Neural progenitor cell (in vitro differentiated cells): ENCODE measurements at regions not wholly inside any gene's neighbourhood (a gene's known extent, or its start where the extent isn't known, plus 50 kb on each side); places are given as distances from the start of the nearest gene placed in this dataset.

ENCODE experiments used
- DNase-seq: peaks from one replicate; pipeline ENCODE4 v3.0.0-alpha.2; 2016; ENCODE audit warnings: low spot score
- H2AFZ ChIP-seq: fragments of 200-600 bp; sonication (generic); replicated peaks from 2 replicates; pipeline ENCODE4 v1.6.1; 2016; ENCODE audit warnings: antibody characterized with exemption
- H3F3A ChIP-seq: fragments of 200-600 bp; sonication (generic); 2 replicates; pipeline ENCODE4 v1.6.1; 2016; ENCODE audit warnings: antibody characterized with exemption, low read depth
- H3K27ac ChIP-seq: fragments of 200-600 bp; sonication (generic); 2 replicates; pipeline ENCODE4 v1.5.1; 2016; ENCODE audit warnings: mild to moderate bottlenecking
- H3K27me3 ChIP-seq: fragments of 200-600 bp; sonication (generic); 2 replicates; pipeline ENCODE4 v1.6.1; 2016; ENCODE audit warnings: mild to moderate bottlenecking, moderate library complexity
- H3K36me3 ChIP-seq: fragments of 200-600 bp; sonication (generic); 2 replicates; pipeline ENCODE4 v1.5.1; 2016
- H3K4me1 ChIP-seq: fragments of 200-600 bp; sonication (generic); 2 replicates; pipeline ENCODE4 v1.6.1; 2016; ENCODE audit warnings: mixed run types
- H3K4me2 ChIP-seq: fragments of 200-600 bp; sonication (generic); 2 replicates; pipeline ENCODE4 v1.6.1; 2016
- H3K4me3 ChIP-seq: fragments of 200-600 bp; sonication (generic); 2 replicates; pipeline ENCODE4 v1.5.1; 2016
- H3K79me2 ChIP-seq: fragments of 200-600 bp; sonication (generic); 2 replicates; pipeline ENCODE4 v1.6.1; 2016; ENCODE audit warnings: low read depth
- H3K9ac ChIP-seq: fragments of 200-600 bp; sonication (generic); 2 replicates; pipeline ENCODE4 v1.6.1; 2016
- H3K9me3 ChIP-seq: fragments of 200-600 bp; sonication (generic); 2 replicates; pipeline ENCODE4 v1.5.1; 2016; ENCODE audit warnings: low read depth
- H4K20me1 ChIP-seq: fragments of 200-600 bp; sonication (generic); 2 replicates; pipeline ENCODE4 v1.6.1; 2016; ENCODE audit warnings: low read depth
- H3K27ac Mint-ChIP-seq: 3 replicates; pipeline ENCODE4 v1.8.0; 2021; ENCODE audit warnings: mixed read lengths
- H3K27me3 Mint-ChIP-seq: 2 replicates; pipeline ENCODE4 v1.8.0; 2022; ENCODE audit warnings: low read depth, mild to moderate bottlenecking, inconsistent platforms, moderate library complexity, mixed read lengths; ENCODE audit not compliant: insufficient read depth
- H3K36me3 Mint-ChIP-seq: 3 replicates; pipeline ENCODE4 v1.8.0; 2021; ENCODE audit warnings: mixed read lengths
- H3K4me1 Mint-ChIP-seq: 3 replicates; pipeline ENCODE4 v1.8.0; 2021; ENCODE audit warnings: mixed read lengths
- H3K4me3 Mint-ChIP-seq: 3 replicates; pipeline ENCODE4 v1.8.0; 2021; ENCODE audit warnings: mild to moderate bottlenecking, moderate library complexity, mixed read lengths
- H3K9me3 Mint-ChIP-seq: 3 replicates; pipeline ENCODE4 v1.8.0; 2020; ENCODE audit warnings: mixed read lengths
- CTCF ChIP-seq: fragments of 200-600 bp; sonication (generic); IDR thresholded peaks from 2 replicates; pipeline ENCODE4 v1.5.1; 2017; ENCODE audit warnings: antibody characterized with exemption, mild to moderate bottlenecking
- EZH2 ChIP-seq: fragments of 200-600 bp; sonication (generic); IDR thresholded peaks from 2 replicates; pipeline ENCODE4 v1.6.1; 2017; ENCODE audit warnings: antibody characterized with exemption, mild to moderate bottlenecking, moderate library complexity
- EZH2phosphoT487 ChIP-seq: fragments of 200-600 bp; sonication (generic); IDR thresholded peaks from 2 replicates; pipeline ENCODE4 v1.6.1; 2017; ENCODE audit warnings: antibody characterized with exemption

GRCh38 chr12:107225635-107226034 is 132.3 kb upstream of the CRY1 start:
- no peaks in the 10 kb centered on the region for H3K36me3 Mint-ChIP-seq
- no peak overlapping the region for H3K27ac ChIP-seq
- peak overlapping the region; percentile 31 for H3K27ac Mint-ChIP-seq
- H3K4me3 ChIP-seq, result no peak overlapping the region
- DNase-seq, result peak; percentile 29
- no peak for TF ChIP-seq EZH2phosphoT487
- no peak for TF ChIP-seq CTCF
- no peak for TF ChIP-seq EZH2
- peaks cover 11% of the 10 kb centered on the region for H3K4me1 Mint-ChIP-seq
- H3K4me2 ChIP-seq, result no peak overlapping the region
- H3K9ac ChIP-seq, result no peak overlapping the region
- H2AFZ ChIP-seq, result peak overlapping the region; percentile 61
- H3K9me3 Mint-ChIP-seq, result no peaks in the 10 kb centered on the region
- H3K27me3 Mint-ChIP-seq, result peaks cover 19% of the 10 kb centered on the region
- no peaks in the 10 kb centered on the region for H3F3A ChIP-seq
- no peaks in the 10 kb centered on the region for H3K27me3 ChIP-seq
- no peaks in the 10 kb centered on the region for H3K9me3 ChIP-seq
- H3K4me3 Mint-ChIP-seq, result no peak overlapping the region
- no peaks in the 10 kb centered on the region for H4K20me1 ChIP-seq
- no peaks in the 10 kb centered on the region for H3K36me3 ChIP-seq
- H3K4me1 ChIP-seq, result peaks cover 18% of the 10 kb centered on the region
- H3K79me2 ChIP-seq, result no peaks in the 10 kb centered on the region

GRCh38 chr12:107226126-107226525 is 132.8 kb upstream of the CRY1 start:
- no peak overlapping the region for H3K4me3 ChIP-seq
- H3K27ac Mint-ChIP-seq, result peak overlapping the region; percentile 31
- peaks cover 11% of the 10 kb centered on the region for H3K4me1 Mint-ChIP-seq
- no peaks in the 10 kb centered on the region for H3K36me3 ChIP-seq
- H3K9me3 ChIP-seq, result no peaks in the 10 kb centered on the region
- H3K27me3 ChIP-seq, result no peaks in the 10 kb centered on the region
- peaks cover 18% of the 10 kb centered on the region for H3K4me1 ChIP-seq
- no peak for DNase-seq
- no peak overlapping the region for H3K27ac ChIP-seq
- H3K79me2 ChIP-seq, result no peaks in the 10 kb centered on the region
- H2AFZ ChIP-seq, result no peak overlapping the region
- no peaks in the 10 kb centered on the region for H4K20me1 ChIP-seq
- no peaks in the 10 kb centered on the region for H3F3A ChIP-seq
- H3K27me3 Mint-ChIP-seq, result peaks cover 19% of the 10 kb centered on the region
- TF ChIP-seq CTCF (no peak), EZH2phosphoT487 (no peak), EZH2 (no peak)
- no peak overlapping the region for H3K4me3 Mint-ChIP-seq
- H3K36me3 Mint-ChIP-seq, result no peaks in the 10 kb centered on the region
- H3K9ac ChIP-seq, result no peak overlapping the region
- no peaks in the 10 kb centered on the region for H3K9me3 Mint-ChIP-seq
- H3K4me2 ChIP-seq, result no peak overlapping the region

- Histone ChIP-seq H3F3A (no peaks in the 10 kb centered on the region), H3K27ac (no peak overlapping the region), H3K27me3 (no peaks in the 10 kb centered on the region), H3K4me3 (no peak overlapping the region), H3K79me2 (no peaks in the 10 kb centered on the region), H2AFZ (peak overlapping the region; percentile 14), H3K36me3 (no peaks in the 10 kb centered on the region), H3K4me2 (peak overlapping the region; percentile 53), H3K4me1 (peaks cover 16% of the 10 kb centered on the region), H4K20me1 (no peaks in the 10 kb centered on the region), H3K9ac (no peak overlapping the region), H3K9me3 (no peaks in the 10 kb centered on the region)
- Mint-ChIP-seq H3K27ac (no peak overlapping the region), H3K36me3 (no peaks in the 10 kb centered on the region), H3K27me3 (peaks cover 17% of the 10 kb centered on the region), H3K9me3 (no peaks in the 10 kb centered on the region), H3K4me3 (no peak overlapping the region), H3K4me1 (peaks cover 9% of the 10 kb centered on the region)
- DNase-seq, result peak; percentile 49
- TF ChIP-seq CTCF (no peak), EZH2 (no peak), EZH2phosphoT487 (no peak)
Observed at GRCh38 chr12:107228076-107228475, 134.7 kb upstream of the CRY1 start.
